AG10803 (cell line): ENCODE measurements at regions not wholly inside any gene's neighbourhood (a gene's known extent, or its start where the extent isn't known, plus 50 kb on each side); places are given as distances from the start of the nearest gene placed in this dataset.

Experiments used
- DNase-seq: peaks from one replicate; pipeline ENCODE4 v3.0.0; 2010; ENCODE audit warnings: low read depth
- H3K4me3 ChIP-seq: 2 replicates; pipeline ENCODE4 v1.5.1; 2011; ENCODE audit warnings: mild to moderate bottlenecking, low read length, control low read depth
- TF ChIP-seq, protein P1 (sequence below): conservative IDR thresholded peaks from 2 replicates; pipeline ENCODE4 v1.5.1; 2011; ENCODE audit warnings: mild to moderate bottlenecking, low read length, control low read depth, inconsistent platforms

GRCh38 chr5:67291066-67291465 is 94.5 kb upstream of the CD180 start:
- DNase-seq, result no peak
- TF ChIP-seq, protein P1, sequence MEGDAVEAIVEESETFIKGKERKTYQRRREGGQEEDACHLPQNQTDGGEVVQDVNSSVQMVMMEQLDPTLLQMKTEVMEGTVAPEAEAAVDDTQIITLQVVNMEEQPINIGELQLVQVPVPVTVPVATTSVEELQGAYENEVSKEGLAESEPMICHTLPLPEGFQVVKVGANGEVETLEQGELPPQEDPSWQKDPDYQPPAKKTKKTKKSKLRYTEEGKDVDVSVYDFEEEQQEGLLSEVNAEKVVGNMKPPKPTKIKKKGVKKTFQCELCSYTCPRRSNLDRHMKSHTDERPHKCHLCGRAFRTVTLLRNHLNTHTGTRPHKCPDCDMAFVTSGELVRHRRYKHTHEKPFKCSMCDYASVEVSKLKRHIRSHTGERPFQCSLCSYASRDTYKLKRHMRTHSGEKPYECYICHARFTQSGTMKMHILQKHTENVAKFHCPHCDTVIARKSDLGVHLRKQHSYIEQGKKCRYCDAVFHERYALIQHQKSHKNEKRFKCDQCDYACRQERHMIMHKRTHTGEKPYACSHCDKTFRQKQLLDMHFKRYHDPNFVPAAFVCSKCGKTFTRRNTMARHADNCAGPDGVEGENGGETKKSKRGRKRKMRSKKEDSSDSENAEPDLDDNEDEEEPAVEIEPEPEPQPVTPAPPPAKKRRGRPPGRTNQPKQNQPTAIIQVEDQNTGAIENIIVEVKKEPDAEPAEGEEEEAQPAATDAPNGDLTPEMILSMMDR, result no peak
- H3K4me3 ChIP-seq, result no peak overlapping the region

DNA sequence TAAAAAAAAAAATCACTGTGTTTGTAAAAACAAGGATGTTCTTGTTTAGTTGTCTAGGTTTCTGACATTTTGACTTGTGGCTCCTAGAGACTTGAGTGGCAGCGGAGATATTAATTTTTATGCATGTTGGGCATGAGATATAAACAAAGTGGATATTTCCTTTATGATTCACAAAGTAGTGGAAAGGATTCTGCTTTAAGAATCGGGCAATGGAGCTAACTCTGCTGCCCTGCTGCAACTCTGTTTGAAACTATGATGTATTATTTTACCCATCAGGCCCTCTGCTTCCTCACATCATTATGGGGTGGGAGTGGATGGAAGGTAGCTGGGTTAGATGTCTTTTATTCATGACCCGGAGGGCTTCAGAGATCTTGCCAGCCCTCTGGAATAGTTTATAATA is 94.1 kb upstream of the CD180 start:
- DNase-seq, result no peak
- H3K4me3 ChIP-seq, result no peak overlapping the region
- TF ChIP-seq, protein P1, result no peak

DNA sequence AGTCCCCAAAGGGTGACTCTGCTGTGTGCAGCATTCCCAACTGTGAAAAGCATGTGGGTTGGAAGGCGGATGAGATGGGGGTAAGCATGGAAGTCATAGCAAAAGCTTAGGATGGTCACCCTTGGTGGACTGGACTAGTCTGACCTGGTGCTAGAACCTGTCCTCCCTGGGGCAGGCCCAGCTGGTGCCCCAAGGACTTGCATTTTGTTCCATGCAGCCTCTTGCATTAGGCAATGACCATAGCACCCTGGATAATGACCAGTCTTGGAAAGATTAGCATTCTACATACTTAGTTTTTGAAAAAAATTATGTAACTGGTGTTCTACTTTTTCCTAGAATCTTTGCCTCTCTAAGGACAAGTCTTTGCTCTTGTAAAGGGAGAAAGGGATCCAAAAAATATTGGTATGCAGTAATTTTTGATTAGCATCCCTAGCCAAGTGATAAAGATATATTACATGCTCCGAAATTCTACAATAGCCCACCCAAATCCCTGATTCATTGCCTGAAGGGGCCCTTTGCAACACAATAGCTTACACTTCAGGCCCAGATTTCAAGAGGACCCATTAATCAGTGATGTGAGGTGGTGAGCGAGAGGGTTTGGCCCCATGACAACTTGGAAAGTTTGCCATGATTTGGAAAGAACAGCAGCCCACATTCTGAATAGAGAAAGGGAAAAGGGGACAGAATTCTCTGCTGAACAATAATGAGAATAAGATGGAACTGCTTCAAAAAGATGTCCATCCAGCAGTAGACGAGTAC is 93.3 kb upstream of the CD180 start:
- DNase-seq, result peak; percentile 57
- TF ChIP-seq, protein P1, result no peak
- no peak overlapping the region for H3K4me3 ChIP-seq

GRCh38 chr5:67287510-67288268 is 91.1 kb upstream of the CD180 start:
- TF ChIP-seq, protein P1, result no peak
- H3K4me3 ChIP-seq, result no peak overlapping the region
- peak; percentile 72 for DNase-seq

DNA sequence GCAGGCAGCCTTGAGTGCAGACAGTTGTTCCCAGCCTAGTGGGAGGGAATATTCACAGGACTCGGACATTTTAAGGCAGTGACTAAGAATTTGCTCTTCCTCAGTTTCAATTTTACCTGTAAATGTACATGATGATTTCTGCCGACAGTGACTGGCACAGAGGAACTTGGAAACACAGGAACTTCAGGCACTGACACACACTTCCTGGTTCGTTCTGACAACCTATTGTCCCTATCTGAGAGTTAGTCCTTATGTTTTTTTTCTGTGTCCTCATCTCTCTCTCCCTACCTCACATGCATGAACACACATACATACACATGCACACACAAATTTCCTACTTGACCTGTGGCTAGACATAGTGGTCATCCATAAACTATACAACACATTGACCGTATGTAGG is 89.4 kb upstream of the CD180 start:
- TF ChIP-seq, protein P1, result no peak
- DNase-seq, result no peak
- H3K4me3 ChIP-seq, result no peak overlapping the region

GRCh38 chr5:67283988-67284487 is 87.4 kb upstream of the CD180 start:
- H3K4me3 ChIP-seq, result no peak overlapping the region
- no peak for DNase-seq
- TF ChIP-seq, protein P1, result no peak
